ENCODE measurements at regions not wholly inside any gene's neighbourhood (a gene's known extent, or its start where the extent isn't known, plus 50 kb on each side); places are given as distances from the start of the nearest gene placed in this dataset.

GRCh38 chr1:36643371-36644270, 160.9 kb upstream of the CSF3R start:
- Histone ChIP-seq H3K4me3 (ENCODE audit: low read depth, low read length) (no peak overlapping the region), H3K27ac (ENCODE audit: low read depth, low read length) (no peak overlapping the region), H3K27me3 (ENCODE audit: control insufficient read depth, insufficient read depth, low read length) (peaks cover 10% of the 10 kb centered on the region), H3K9me3 (ENCODE audit: control insufficient read depth, insufficient read depth, low read length) (no peaks in the 10 kb centered on the region; the same call in 1 of the 2 replicates)
- no peak for TF ChIP-seq CTCF (IDR thresholded peaks at IDR 0.05; ENCODE audit: low read depth, low read length)
- CTCF ChIA-PET = no interaction called here
- POLR2A ChIA-PET = no interaction called here
- no peak for DNase-seq (ENCODE audit: low read depth, low spot score)

- POLR2A ChIA-PET = no interaction called here
- CTCF ChIA-PET = no interaction called here
- Histone ChIP-seq H3K27me3 (ENCODE audit: control insufficient read depth, insufficient read depth, low read length) (peaks cover 10% of the 10 kb centered on the region), H3K9me3 (ENCODE audit: control insufficient read depth, insufficient read depth, low read length) (no peaks in the 10 kb centered on the region; the same call in 1 of the 2 replicates), H3K4me3 (ENCODE audit: low read depth, low read length) (no peak overlapping the region), H3K27ac (ENCODE audit: low read depth, low read length) (no peak overlapping the region)
- no peak for TF ChIP-seq CTCF (IDR thresholded peaks at IDR 0.05; ENCODE audit: low read depth, low read length)
- DNase-seq (ENCODE audit: low read depth, low spot score) = no peak
Observed at GRCh38 chr1:36642802-36643201, 160.1 kb upstream of the CSF3R start.

GRCh38 chr1:36641776-36642175, 159.1 kb upstream of the CSF3R start:
- TF ChIP-seq CTCF (IDR thresholded peaks at IDR 0.05; ENCODE audit: low read depth, low read length) = no peak
- DNase-seq (ENCODE audit: low read depth, low spot score) = no peak
- CTCF ChIA-PET = no interaction called here
- POLR2A ChIA-PET = no interaction called here
- Histone ChIP-seq H3K27me3 (ENCODE audit: control insufficient read depth, insufficient read depth, low read length) (peaks cover 10% of the 10 kb centered on the region), H3K4me3 (ENCODE audit: low read depth, low read length) (no peak overlapping the region), H3K9me3 (ENCODE audit: control insufficient read depth, insufficient read depth, low read length) (no peaks in the 10 kb centered on the region; the same call in 1 of the 2 replicates), H3K27ac (ENCODE audit: low read depth, low read length) (no peak overlapping the region)

GRCh38 chr1:36639461-36639860, 156.7 kb upstream of the CSF3R start:
- H3K27ac ChIP-seq (ENCODE audit: low read depth, low read length) = no peak overlapping the region
- H3K4me3 ChIP-seq (ENCODE audit: low read depth, low read length) = no peak overlapping the region
- ChIA-PET CTCF (interaction anchor here (4.2 kb wide), 1 partner anchor 11 kb away, joined by 14 read pairs; no protein-coding TSS in a partner anchor), POLR2A (no interaction called here)
- H3K9me3 ChIP-seq (ENCODE audit: control insufficient read depth, insufficient read depth, low read length) = no peaks in the 10 kb centered on the region; the same call in 1 of the 2 replicates
- H3K27me3 ChIP-seq (ENCODE audit: control insufficient read depth, insufficient read depth, low read length) = peaks cover 3% of the 10 kb centered on the region
- TF ChIP-seq CTCF (IDR thresholded peaks at IDR 0.05; ENCODE audit: low read depth, low read length) = no peak
- no peak for DNase-seq (ENCODE audit: low read depth, low spot score)

GRCh38 chr1:36638268-36638667, 155.6 kb upstream of the CSF3R start:
- no peak for TF ChIP-seq CTCF (IDR thresholded peaks at IDR 0.05; ENCODE audit: low read depth, low read length)
- H3K9me3 ChIP-seq (ENCODE audit: control insufficient read depth, insufficient read depth, low read length) = no peaks in the 10 kb centered on the region; the same call in 1 of the 2 replicates
- no peaks in the 10 kb centered on the region for H3K27me3 ChIP-seq (ENCODE audit: control insufficient read depth, insufficient read depth, low read length)
- no peak overlapping the region for H3K27ac ChIP-seq (ENCODE audit: low read depth, low read length)
- no peak for DNase-seq (ENCODE audit: low read depth, low spot score)
- POLR2A ChIA-PET = no interaction called here
- H3K4me3 ChIP-seq (ENCODE audit: low read depth, low read length) = no peak overlapping the region
- CTCF ChIA-PET = interaction anchor here (4.2 kb wide), 1 partner anchor 12 kb away, joined by 14 read pairs; no protein-coding TSS in a partner anchor

Data from AG04450 (cell line).